RWPE2 (cell line): ENCODE measurements at regions not wholly inside any gene's neighbourhood (a gene's known extent, or its start where the extent isn't known, plus 50 kb on each side); places are given as distances from the start of the nearest gene placed in this dataset.

ENCODE experiments used
- ATAC-seq: fragments of 200-7000 bp; cut with Tn5 transposase; 3 replicates; pipeline ENCODE4 v1.9.1; 2021; ENCODE audit warnings: low read depth
- DNase-seq: peaks from one replicate; pipeline ENCODE4 v3.0.0-alpha.2; 2020; ENCODE audit warnings: low spot score
- H3K27ac ChIP-seq: fragments of 450-650 bp; 2 replicates; pipeline ENCODE4 v1.5.1; 2017; ENCODE audit warnings: mild to moderate bottlenecking; ENCODE audit not compliant: poor library complexity, severe bottlenecking
- H3K27me3 ChIP-seq: fragments of 250-450 bp; sonication (Bioruptor Pico); 2 replicates; pipeline ENCODE4 v1.5.1; 2021; ENCODE audit warnings: mild to moderate bottlenecking, moderate library complexity; ENCODE audit not compliant: insufficient read depth, poor library complexity, severe bottlenecking
- H3K36me3 ChIP-seq: fragments of 250-450 bp; sonication (Bioruptor Pico); 2 replicates; pipeline ENCODE4 v1.5.1; 2020; ENCODE audit warnings: low read depth, mild to moderate bottlenecking, moderate library complexity
- H3K4me1 ChIP-seq: fragments of 250-450 bp; sonication (Bioruptor Pico); 2 replicates; pipeline ENCODE4 v1.5.1; 2021; ENCODE audit warnings: mild to moderate bottlenecking, moderate library complexity; ENCODE audit not compliant: insufficient read depth, poor library complexity, severe bottlenecking
- H3K4me3 ChIP-seq: fragments of 250-450 bp; sonication (Bioruptor Pico); 2 replicates; pipeline ENCODE4 v1.5.1; 2021; ENCODE audit warnings: mild to moderate bottlenecking, moderate library complexity; ENCODE audit not compliant: severe bottlenecking
- H3K9me3 ChIP-seq: fragments of 250-450 bp; sonication (Bioruptor Pico); 2 replicates; pipeline ENCODE4 v1.5.1; 2021; ENCODE audit warnings: mild to moderate bottlenecking, moderate library complexity; ENCODE audit not compliant: severe bottlenecking
- CTCF ChIP-seq: fragments of 450-650 bp; IDR thresholded peaks from one replicate; pipeline ENCODE4 v1.5.1; 2017; ENCODE audit warnings: mild to moderate bottlenecking, moderate library complexity; ENCODE audit not compliant: poor library complexity, severe bottlenecking

- ATAC-seq = no peak
- no peaks in the 10 kb centered on the region for H3K27me3 ChIP-seq
- H3K36me3 ChIP-seq = no peaks in the 10 kb centered on the region
- DNase-seq = no peak
- peaks cover 2% of the 10 kb centered on the region for H3K9me3 ChIP-seq
- no peak overlapping the region for H3K27ac ChIP-seq
- no peak overlapping the region for H3K4me3 ChIP-seq
- no peaks in the 10 kb centered on the region for H3K4me1 ChIP-seq
- no peak for TF ChIP-seq CTCF
These were observed 396.5 kb upstream of the SALL3 start for GRCh38 chr18:78582898-78583738.

GRCh38 chr18:78583739-78584458, 395.7 kb upstream of the SALL3 start:
- Histone ChIP-seq H3K9me3 (peaks cover 2% of the 10 kb centered on the region), H3K4me3 (no peak overlapping the region), H3K27me3 (no peaks in the 10 kb centered on the region), H3K36me3 (no peaks in the 10 kb centered on the region), H3K27ac (no peak overlapping the region), H3K4me1 (no peaks in the 10 kb centered on the region)
- ATAC-seq (no peak), DNase-seq (no peak)
- TF ChIP-seq CTCF = no peak

DNA sequence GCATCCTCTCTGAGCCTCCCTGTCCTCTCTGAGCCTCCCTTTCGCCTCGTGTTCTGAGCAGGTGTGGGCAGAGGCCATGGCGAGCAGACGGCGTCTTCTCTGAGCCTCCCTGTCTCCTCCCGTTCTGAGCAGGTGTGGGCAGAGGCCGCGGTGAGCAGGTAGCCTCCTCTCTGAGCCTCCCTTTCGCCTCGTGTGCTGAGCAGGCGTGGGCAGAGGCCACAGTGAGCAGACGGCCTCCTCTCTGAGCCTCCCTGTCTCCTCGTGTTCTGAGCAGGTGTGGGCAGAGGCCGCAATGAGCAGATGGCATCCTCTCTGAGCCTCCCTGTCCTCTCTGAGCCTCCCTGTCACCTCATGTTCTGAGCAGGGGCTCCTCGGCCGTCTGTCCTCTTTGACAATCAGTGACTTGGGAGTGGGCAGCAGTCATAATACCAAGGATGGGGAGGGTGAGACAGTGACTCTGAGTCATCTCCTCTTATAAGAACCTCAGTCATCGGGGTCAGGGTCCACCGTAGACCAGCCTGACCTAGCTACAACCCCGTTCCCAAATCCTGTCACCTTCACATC, 395.1 kb upstream of the SALL3 start:
- no peaks in the 10 kb centered on the region for H3K27me3 ChIP-seq
- TF ChIP-seq CTCF = no peak
- no peak overlapping the region for H3K27ac ChIP-seq
- H3K36me3 ChIP-seq = no peaks in the 10 kb centered on the region
- peaks cover 2% of the 10 kb centered on the region for H3K9me3 ChIP-seq
- no peaks in the 10 kb centered on the region for H3K4me1 ChIP-seq
- no peak for ATAC-seq
- H3K4me3 ChIP-seq = no peak overlapping the region
- DNase-seq = no peak

- ATAC-seq = no peak
- H3K36me3 ChIP-seq = no peaks in the 10 kb centered on the region
- H3K27me3 ChIP-seq = no peaks in the 10 kb centered on the region
- H3K27ac ChIP-seq = no peak overlapping the region
- no peaks in the 10 kb centered on the region for H3K4me1 ChIP-seq
- H3K4me3 ChIP-seq = no peak overlapping the region
- no peaks in the 10 kb centered on the region for H3K9me3 ChIP-seq
- no peak for TF ChIP-seq CTCF
- DNase-seq = no peak
These were observed 393.0 kb upstream of the SALL3 start for GRCh38 chr18:78586586-78586985.

DNA sequence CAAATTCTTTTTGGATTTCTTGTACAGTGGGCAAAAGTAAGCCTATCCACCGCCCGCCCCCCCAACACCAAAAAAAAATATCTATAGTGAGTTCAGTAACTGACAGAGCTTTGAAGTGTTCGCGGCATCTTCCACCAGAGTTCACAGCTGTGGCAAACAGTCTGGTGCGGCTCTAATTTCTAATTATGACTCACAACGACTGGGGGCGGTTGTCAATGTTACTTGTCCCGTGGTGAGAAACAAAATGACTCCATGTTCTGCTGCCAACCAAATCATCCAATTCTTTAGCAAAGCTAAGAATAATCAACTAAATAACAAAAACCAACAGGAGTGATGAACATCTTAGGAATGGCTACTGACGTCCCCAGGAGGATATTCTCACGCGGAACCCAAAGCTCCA, 392.5 kb upstream of the SALL3 start:
- DNase-seq (no peak), ATAC-seq (no peak)
- Histone ChIP-seq H3K9me3 (no peaks in the 10 kb centered on the region), H3K27me3 (no peaks in the 10 kb centered on the region), H3K4me1 (no peaks in the 10 kb centered on the region), H3K36me3 (no peaks in the 10 kb centered on the region), H3K4me3 (no peak overlapping the region), H3K27ac (no peak overlapping the region)
- TF ChIP-seq CTCF = no peak
